ACHN (cell line): ENCODE measurements at regions not wholly inside any gene's neighbourhood (a gene's known extent, or its start where the extent isn't known, plus 50 kb on each side); places are given as distances from the start of the nearest gene placed in this dataset.
"Not testable (repeated sequence)": the region's sequence is repeated elsewhere in the genome, so short reads cannot be mapped to it uniquely, and the experiment has no call there.

ENCODE experiments used
- DNase-seq: peaks from one replicate; pipeline ENCODE4 v3.0.0-alpha.2; 2015
- in situ Hi-C: cut with HindIII; loops from 2 replicates; pipeline ENCODE4 v1.10.0; 2017; ENCODE audit warnings: low sequenced_read_pairs, low pct_ligation_motif_present, low pct_unique_long_range_greater_than_20kb

DNA sequence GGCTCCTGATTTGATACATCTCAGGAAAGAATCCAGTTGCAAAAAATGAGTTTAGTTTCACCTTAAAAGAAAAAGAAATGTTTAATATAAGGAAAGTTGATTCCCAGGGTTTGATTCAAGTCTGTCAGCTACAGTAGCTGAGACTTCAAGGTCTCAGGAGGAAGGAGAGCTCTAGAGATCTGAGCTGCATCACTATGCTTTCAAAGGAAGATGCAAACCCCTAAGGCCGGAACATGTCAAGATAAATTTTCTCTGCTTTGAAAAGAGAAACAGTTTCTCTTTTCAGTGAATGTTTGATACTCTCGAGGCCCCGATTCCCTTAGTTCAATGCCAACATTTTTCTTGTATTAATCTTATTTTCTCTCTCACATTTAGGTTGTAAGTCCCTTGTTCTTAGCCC, 128.6 kb downstream of the RGPD3 start:
- DNase-seq, result no peak
- in situ Hi-C loops, result no loop called here

DNA sequence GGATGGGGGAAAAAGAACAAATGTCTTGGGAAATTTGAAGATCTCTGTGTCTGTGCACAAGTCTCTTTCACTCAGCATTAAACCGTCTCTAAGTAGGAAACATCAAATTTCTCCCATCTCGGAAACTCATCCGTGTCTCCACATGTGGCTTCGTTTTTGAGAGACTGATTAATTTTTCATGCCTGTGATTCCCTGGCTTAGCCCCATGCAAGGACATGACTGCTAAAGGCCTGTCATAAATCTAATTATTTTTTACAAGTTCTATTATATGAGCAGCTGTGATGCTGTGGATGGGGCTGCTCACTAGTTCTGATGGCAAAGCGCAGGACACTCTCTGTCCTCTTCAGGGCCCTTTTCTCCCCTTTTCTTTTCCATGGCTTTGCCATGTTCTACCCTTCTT, 129.1 kb downstream of the RGPD3 start:
- in situ Hi-C loops, result no loop called here
- DNase-seq, result no peak

DNA sequence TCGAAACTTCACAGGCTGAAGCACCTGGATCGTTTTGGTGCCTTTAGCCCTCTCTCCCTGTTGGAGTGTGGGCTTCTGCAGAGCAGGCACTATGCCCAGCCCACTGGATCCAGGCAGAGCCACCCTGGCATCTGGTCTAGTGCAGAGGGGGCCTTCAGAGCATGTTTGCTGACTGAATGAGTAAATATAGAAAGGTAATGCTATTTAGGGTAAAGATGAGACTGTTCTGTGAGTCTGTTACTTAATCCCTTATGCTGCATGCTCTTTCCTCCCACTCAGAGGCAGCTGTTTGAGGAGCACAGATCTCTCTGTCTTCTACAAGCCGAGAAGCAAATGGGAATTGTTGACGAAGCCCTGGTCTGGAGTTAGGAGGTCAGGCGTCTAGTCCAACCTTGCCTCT, 130.2 kb downstream of the RGPD3 start:
- in situ Hi-C loops, result no loop called here
- no peak for DNase-seq

DNA sequence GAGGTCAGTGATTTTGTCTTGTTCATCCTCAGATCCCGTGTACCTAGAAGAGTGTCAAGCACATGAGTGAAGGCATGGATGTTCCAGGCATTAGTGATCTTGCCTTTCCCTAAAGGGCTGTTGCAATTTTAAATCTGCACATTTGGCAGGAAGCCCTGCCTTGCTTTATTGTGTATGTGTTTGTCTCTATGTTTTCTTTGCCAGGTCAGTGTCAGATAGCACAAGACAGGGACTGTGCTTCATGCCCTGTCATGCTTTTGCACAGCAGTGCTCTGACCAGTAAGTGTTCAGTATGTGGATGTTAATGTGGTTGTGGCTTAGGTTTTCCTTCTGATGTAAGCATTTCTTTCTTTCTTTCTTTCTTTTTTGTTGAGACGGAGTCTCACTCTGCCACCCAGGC, 131.5 kb downstream of the RGPD3 start:
- in situ Hi-C loops, result no loop called here

DNA sequence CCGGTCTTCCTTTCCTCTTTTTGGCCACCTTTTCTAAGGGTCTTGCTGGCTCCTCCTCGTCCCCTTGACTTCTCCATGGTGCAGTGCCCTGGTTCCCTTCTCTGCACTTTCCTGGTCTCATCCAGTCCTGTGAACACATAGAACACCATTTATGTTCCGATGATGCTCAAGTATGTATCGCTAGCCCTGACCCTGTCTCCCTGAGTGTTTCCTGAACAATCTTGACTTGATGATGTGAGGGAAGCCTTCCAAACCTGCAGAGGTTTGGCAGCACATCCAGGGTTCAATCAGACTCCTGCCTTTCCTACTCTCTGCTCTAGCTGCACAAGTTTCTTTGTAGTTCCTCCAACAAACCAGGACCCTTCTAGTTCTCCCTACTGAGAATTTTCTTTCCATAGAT, 132.1 kb downstream of the RGPD3 start:
- in situ Hi-C loops, result no loop called here
- DNase-seq, result no peak

More for the DNA sequence above, 131.5 kb downstream of the RGPD3 start:
- DNase-seq, result no peak

DNA sequence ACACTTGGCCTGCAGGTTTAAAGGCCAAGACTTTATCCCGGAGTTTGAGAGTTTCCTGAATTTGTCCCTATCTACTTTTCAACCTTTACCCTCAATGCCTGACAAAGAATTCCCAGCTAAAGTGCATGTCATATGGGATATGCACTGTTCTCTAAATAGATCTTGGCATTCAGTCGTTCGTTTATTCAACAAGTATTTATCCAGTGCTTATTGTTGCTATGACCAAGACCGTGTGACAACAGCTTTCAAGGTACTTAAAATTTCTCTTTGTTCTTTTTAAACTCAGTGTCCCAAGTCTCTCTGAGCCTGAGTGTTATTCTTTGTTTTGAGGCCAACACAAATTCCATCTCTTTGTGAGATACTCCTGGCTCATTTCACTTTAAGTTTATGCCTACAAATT, 133.4 kb downstream of the RGPD3 start:
- in situ Hi-C loops, result no loop called here
- DNase-seq, result no peak

DNA sequence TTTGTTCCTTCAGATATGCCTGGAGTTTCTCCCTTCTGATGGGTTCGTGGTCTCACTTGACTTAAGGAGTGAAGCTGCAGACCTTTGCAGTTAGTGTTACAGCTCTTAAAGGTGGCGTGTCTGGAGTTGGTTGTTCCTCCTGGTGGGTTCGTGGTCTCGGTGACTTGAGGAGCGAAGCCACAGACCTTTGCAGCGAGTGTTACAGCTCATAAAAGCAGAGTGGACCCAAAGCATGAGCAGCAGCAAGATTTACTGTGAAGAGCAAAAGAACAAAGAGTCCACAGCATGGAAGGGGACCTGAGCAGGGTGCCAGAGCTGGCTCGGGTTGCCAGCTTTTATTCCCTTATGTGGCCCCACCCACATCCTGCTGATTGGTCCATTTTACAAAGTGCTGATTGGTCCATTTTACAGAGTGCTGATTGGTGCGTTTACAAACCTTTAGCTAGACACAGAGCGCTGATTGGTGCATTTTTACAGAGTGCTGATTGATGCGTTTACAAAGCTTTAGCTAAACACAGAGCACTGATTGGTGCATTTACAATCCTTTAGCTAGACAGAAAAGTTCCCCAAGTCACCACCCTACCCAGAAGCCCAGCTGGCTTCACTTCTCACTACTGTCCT, 134.8 kb downstream of the RGPD3 start:
- in situ Hi-C loops, DNase-seq: not testable (repeated sequence)

DNA sequence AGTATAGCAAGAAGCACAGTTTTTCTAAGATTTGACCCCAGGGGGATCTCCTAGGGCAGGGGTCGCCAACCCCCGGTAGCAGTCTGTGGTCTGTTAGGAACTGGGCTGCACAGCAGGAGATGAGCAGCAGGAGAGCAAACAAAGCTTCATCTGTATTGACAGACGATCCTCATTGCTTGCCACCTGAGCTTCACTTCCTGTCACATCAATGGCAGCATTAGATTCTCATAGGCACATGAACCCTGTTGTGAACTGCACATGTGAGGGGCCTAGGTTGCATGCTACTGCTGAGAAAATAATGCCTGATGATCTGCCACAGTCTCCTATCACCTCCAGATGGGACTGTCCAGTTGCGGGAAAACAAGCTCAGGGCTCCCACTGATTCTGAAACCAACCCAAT, 136.2 kb downstream of the RGPD3 start:
- in situ Hi-C loops, result no loop called here
- no peak for DNase-seq

DNA sequence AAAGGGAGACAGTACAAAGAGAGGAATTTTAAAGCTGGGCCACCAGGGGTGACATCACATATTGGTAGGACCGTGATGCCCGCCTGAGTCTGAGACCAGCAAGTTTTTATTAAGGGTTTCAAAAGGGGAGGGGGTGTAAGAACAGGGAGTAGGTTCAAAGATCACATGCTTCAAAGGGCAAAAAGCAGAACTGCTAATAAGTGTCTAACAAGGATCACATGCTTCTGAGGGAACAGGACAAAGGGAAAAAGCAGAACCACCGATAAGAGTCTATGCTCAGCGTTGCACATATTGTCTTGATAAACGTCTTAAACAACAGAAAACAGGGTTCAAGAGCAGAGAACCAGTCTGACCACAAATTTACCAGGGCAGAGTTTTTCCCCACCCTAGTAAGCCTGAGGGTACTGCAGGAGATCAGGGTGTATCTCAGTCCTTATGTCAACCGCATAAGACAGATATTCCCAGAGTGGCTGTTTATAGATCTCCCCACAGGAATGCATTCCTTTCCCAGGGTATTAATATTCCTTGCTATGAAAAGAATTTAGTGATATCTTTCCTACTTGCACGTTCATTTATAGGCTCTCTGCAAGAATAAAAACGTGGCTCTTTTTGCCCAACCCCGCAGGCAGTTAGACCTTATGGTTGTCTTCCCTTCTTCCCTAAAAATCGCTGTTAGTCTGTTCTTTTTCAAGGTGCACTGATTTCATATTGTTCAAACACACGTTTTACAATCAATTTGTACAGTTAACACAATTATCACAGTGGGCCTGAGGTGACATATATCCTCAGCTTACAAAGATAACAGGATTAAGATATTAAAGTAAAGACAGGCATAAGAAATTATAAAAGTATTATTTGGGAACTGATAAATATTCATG, 136.5 kb upstream of the UXS1 start:
- in situ Hi-C loops, DNase-seq: not testable (repeated sequence)

DNA sequence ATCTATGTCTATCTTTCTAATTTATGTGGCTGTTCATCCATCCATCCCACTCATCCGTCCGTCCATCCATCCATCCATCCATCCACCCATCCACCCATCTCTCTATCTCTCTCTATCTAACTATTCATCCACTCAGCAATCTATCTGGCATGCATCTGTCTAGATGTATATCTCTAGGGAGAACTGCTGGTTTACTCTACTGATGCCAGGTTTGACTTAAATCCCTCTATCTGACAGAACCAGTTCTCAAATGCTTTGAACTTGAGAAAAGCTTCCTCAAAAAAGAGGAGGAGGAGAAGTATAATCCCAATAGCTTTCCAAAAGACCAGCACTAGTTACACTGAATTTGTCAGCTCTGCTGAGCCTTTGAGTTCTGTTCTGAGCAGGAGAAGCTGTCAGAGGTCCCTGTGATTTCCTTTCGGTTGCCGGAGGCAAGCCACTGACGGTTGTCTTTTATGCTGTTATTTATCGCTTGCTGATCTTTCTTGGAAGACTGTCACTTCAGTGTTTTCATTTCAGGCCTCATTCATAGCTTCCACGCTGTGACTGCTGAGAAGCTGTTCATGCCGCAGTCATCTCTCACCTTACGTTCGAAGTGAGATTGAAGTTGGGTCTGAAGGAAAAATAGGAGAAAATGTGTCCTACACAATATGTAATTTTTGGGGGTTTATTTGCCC, 129.4 kb upstream of the UXS1 start:
- DNase-seq, result no peak
- in situ Hi-C loops, result no loop called here

DNA sequence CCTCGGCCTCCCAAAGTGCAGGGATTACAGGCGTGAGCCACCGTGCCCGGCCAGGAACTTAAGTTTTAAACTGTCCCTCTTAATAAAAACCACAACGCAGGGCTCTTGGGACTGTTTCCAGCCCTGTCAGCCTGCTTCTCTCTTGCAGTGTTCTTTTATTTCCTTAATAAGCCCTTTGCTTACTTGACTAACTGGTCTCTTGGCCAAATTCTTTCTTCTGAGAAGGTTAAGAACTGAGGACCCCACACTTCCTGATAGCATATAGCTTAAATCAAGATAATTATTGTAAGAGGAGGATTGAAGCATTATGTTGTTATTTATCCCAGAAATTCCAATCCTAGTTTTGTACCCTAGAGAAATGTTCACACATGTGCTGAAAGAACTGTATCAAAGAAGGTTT, 128.2 kb upstream of the UXS1 start:
- in situ Hi-C loops, result no loop called here
- DNase-seq, result no peak

DNA sequence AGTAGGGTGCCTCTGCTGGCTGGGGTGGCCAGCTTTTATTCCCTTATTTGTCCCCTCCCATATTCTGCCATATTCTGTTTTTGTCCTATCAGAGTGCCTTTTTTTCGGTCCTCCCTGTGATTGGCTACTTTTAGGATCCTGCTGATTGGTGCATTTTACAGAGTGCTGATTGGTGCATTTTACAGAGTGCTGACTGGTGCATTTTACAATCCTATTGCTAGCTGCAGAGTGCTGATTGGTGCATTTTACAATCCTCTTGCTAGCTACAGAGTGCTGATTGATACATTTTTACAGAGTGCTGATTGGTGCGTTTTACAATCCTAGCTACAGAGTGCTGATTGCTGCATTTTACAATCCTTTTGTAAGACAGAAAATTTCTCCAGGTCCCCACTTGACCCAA, 126.3 kb upstream of the UXS1 start:
- DNase-seq, in situ Hi-C loops: not testable (repeated sequence)

DNA sequence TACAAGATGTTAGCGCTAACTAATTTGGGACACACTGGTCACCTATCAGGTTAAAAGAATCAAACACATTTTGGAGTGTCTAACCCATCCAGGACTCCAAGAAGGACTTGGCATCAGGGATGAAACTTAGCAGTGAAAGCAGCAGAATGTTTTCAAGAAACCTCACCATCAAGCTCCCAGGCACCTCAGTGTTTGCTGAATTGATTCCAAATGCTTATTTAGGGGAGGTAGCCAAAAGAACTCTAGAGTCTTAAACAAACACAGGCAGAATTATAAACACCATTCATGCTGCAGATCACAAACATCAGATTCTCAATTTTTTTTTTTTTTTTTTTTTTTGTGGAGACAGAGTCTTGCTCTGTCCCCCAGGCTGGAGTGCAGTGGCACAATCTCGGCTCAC, 122.8 kb upstream of the UXS1 start:
- DNase-seq, result no peak
- in situ Hi-C loops, result no loop called here

DNA sequence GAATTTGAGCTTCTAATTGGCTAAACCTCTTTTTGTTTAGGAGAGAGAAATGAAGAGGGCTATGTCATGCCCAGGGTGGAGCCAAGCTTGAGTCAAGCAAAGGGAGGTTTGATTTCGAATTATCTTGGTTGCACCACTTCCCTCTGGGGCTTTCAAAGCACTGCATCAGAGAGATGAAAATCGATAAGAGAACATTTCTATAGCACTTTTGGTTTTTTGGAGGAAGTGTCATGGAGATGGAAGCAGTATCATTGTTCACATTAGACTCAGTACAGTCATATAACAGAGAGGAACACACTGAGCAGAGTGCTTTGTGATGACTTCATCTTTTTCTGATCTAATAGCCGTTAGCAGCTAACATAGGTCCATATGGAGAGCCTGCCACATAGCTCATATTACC, 120.3 kb upstream of the UXS1 start:
- in situ Hi-C loops, result no loop called here
- DNase-seq, result no peak

DNA sequence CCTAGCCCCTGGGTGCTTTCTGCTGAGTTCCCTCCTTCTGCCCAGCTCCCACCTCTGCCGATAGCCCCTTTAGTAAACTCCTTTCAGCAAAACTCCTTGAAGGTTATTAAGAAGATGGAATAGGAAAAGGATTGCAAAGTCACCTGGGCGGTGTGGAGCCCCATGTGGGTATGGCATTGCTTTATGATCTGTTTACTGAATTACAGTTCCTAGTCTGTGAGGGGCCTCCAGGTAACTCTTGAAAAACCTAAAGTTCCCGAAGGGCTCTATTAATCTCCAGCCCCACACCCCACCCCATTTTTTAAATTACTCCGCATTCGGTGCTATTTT, 116.9 kb upstream of the UXS1 start:
- in situ Hi-C loops, result no loop called here
- no peak for DNase-seq

DNA sequence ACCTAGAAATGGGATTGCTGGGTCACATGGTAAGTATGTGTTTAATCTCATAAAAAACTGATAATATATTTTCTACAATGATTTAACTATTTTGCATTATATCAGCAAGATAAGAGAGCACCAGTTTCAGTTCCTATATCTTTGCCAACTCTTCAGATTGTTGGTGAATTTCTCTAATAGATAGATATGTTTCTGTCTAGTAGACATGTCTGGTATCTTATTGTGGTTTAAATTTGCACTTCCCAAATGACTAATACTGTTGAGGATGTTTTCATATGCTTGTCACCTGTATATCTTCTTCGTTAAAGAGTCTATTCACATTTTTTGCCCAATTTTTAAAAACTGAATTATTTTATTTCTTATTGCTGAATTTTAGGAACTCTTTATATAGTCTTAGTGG, 113.8 kb upstream of the UXS1 start:
- in situ Hi-C loops, result no loop called here
- no peak for DNase-seq

DNA sequence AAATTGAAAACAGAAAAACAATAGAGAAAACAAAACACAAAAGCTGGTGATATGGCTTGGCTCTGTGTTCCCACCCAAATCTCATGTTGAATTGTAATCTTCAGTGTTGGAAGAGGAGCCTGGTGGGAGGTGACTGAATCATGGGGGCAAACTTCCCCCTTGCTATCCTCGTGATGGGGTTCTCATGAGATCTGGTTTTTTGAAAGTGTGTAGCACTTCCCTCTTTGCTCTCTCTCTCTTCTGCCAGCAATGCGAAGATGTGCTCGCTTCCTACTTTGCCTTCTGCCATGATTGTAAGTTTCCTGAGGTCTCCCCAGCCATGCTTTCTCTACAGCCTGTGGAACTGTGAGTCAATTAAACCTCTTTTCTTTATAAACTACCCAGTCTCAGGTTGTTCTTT, 112.3 kb upstream of the UXS1 start:
- DNase-seq, result no peak
- in situ Hi-C loops, result no loop called here

DNA sequence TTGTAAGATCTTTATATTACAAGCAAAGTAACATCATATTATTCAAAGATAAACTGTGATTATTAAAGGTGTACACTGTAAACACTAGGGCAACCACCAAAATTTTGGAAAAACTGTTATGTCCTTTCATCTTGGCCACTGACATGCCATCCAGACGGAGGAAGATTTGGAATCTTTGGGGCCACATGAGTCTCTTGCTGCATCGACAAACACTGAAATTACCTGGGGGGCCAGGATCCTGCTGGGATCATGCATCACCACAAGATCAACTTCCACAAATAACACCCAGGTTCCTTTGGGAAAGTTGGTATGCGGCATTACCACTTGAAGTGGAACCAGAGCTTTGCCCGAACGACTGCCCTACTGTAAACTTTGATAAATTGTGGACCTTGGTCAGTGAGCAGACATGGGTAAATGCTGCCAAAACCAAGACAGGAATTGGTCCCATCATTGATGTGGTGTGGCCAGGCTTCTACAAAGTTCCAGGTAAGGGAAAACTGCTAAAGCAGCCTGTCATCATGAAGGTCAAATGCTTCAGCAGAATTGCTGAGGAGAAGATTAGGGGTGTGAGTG, 110.6 kb upstream of the UXS1 start:
- in situ Hi-C loops, result no loop called here
- no peak for DNase-seq

DNA sequence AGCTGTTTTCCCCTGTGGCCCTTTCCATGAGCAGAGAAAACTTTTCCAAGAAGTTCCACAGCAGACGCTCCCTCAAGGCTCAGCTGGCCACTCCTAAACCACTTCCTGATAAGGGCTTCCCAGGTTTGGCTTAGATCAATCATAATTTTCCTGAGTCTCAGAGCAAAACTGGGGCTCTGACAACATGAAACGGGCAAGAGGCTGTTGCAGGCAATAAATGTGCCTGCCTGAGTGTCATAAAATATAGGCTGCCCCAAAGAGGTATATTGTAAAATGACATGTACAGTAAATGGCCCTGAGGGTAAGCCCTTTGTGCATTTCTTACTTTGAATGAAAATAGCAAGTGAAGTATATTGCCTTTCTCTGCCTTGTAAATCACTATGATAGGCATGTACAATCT, 105.6 kb upstream of the UXS1 start:
- in situ Hi-C loops, result no loop called here
- no peak for DNase-seq
